ENCODE measurements at regions not wholly inside any gene's neighbourhood (a gene's known extent, or its start where the extent isn't known, plus 50 kb on each side); places are given as distances from the start of the nearest gene placed in this dataset.
A peak's percentile ranks its signal among the peaks of the same experiment; 100 is the strongest.
"Not testable (repeated sequence)": the region's sequence is repeated elsewhere in the genome, so short reads cannot be mapped to it uniquely, and the experiment has no call there.

- no peak for DNase-seq
These were observed 103.6 kb upstream of the SGK1 start for GRCh38 chr6:134421501-134421900.

GRCh38 chr6:134420614-134421181, 102.8 kb upstream of the SGK1 start:
- DNase-seq = no peak

DNA sequence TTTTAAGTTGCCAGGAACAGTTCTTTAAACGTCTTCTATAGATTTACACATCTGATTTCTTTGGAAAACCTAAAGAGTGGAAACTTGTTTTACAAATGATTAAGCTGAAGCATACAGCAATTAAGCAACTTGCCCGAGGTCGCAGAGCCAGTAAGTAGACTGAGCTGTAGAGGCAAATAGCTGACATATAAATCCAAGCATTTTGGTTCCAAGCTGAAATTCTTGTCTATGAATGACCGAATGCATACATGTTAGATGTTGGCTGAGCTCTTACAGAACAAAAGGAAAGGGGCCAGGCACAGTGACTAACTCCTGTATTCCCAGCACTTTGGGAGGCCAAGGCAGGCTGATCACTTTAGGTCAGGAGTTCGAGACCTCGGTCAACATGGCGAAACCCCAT, 101.8 kb upstream of the SGK1 start:
- no peak for DNase-seq

- DNase-seq = no peak
These were observed 98.7 kb upstream of the SGK1 start for GRCh38 chr6:134416418-134417154.

- peak; percentile 16 for DNase-seq
These were observed 97.7 kb upstream of the SGK1 start for GRCh38 chr6:134415656-134416055.

GRCh38 chr6:134415194-134415593, 97.3 kb upstream of the SGK1 start:
- no peak for DNase-seq

DNA sequence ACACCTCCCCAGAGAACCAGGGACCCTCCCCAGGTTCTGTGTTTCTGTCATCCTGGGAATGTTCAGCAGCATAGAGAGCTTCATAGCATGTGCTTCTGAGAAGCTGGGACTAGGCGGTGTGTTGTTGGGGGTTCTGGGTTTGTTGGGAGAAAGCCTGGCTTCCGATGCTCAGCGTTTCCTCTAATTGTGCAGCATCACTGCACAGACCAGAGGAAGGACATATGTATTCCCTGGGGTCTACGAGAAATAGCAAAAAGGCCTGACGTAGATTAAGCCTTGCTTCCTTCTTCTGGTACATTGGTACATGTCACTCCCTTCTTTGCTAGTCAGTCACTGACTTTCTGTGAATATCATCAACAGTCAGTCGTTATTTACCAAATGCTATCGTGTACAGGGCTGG, 96.9 kb upstream of the SGK1 start:
- DNase-seq = no peak

DNA sequence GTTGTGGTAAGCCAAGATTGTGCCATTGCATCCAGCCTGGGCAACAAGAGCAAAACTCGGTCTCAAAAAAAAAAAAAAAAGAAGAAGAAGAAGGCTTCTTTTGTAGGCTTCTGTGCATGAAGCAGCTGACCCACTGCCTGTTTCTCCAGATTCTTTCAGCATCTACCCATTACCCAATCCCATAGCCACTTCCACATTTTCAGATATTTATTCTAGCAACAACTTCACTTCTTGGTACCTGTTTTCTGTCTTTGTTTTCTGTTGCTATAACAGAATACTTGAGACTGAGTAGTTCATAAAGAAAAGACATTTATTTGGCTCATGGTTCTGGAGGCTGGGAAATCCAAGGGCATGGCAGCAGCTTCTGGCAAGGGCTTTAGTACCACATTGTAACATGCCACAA, 95.3 kb upstream of the SGK1 start:
- no peak for DNase-seq

DNA sequence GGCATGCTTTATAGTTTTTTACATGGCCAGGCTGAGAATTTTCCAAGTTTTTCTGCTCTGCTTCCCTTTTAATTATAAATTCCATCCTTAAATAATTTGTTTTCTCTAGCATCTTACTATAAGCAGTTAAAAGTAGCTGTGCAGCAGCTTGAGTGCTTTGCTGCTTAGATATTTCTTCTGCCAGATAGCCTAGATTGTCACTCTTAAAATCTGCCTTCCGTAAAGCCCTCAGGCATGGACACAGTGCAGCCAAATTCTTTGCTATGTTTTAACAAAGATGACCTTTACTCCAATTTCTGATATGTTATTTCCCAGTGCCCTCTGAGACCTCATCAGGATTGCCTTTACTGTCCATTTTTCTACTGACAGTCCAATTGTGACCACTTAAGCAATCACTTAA, 92.6 kb upstream of the SGK1 start:
- no peak for DNase-seq

DNA sequence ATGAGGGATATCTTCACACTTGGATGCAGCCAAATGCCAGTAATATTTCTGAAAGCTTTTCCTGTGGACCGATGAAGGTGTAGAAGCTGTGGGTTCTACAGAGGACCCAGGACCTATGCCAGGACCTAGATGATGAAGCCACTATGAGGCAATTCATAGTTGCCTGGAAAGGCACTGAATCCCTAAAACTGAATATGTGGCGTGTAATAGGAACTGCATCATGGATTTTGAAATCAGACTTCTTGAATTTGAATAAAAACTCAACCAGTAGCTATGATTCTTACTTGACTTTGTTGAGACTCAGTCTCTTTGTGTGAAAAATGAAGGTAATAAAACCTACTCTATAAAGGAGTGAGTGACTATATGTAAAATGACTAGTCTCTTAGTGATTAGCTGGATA, 89.9 kb upstream of the SGK1 start:
- no peak for DNase-seq

- DNase-seq = no peak
These were observed 88.4 kb upstream of the SGK1 start for GRCh38 chr6:134406311-134406710.

DNA sequence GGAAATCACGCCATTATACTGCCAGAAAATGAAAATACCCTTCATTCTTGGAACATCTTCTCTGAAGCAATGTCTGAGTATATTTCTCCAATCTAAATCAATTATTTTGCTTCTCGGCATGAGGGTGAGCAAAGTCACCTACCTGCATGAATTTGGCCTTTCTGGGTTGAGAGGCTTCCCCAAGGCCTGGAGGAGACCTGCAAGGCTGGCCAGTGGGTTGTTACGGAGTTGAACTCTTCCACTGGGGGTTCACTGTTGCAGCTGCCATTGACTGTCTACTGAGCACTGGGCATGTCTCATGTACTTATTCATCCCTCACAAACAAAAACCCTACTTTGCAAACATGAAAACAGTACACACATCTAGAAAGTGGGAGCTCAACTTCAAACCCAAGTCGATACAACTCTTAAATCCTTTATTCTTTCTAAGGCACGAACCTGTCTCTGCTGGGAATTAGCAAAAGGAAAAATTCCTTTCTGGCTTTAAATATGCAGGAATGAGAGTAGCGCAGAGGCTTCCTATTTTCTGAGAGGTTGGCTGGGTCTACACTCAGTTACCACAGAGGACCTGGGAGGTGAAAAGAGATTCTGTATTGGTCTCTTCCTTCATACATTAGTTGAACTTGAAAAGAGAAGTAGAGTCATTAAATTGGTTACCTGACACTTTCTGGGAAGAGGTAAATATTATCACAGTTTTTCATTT, 87.6 kb upstream of the SGK1 start:
- no peak for DNase-seq

GRCh38 chr6:134403312-134403711, 85.4 kb upstream of the SGK1 start:
- not testable (repeated sequence) for DNase-seq

DNA sequence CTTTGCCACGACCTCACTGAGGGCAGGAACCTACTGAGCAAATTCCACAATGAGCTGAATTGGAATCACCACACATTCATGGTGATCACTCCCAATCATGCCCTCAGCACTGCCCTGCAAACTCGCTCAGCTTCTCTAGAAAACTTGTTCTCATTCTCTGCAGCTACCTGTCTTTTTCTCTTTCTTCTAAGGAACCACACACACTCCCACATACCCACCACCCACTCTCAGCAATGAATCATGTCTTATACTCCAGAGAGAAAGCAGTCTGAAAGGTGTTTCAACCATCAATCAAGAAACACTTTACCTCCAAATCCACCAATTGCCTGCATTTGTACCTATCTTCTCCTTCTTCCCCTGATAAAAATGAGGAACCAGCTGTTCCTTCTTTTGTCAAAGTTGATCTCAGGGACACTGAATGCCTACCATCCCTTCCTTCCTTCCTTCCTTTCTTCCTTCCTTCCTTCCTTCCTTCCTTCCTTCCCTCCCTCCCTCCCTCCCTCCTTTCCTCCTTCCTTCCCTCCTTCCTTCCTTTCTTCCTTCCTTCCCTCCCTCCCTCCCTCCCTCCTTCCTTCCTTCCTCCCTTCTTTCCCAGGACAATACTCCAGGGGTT, 84.6 kb upstream of the SGK1 start:
- DNase-seq = no peak

GRCh38 chr6:134400941-134401340, 83.0 kb upstream of the SGK1 start:
- no peak for DNase-seq

DNA sequence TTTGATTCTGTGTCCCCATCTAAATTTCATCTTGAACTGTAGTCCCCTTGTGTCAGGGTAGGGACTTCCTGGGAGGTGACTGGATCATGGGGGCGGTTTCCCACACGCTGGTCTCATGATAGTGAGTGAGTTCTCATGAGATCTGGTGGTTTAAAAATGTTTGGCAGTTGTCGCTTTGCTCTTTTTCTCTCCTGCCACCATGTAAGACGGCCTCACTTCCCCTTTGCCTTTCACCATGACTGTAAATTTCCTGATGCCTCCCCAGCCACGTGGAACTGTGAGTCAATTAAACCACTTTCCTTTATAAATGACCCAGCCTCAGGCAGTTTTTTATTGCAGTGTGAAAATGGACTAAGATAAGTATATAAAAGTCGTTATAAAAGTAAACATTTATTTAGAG, 80.5 kb upstream of the SGK1 start:
- no peak for DNase-seq

DNA sequence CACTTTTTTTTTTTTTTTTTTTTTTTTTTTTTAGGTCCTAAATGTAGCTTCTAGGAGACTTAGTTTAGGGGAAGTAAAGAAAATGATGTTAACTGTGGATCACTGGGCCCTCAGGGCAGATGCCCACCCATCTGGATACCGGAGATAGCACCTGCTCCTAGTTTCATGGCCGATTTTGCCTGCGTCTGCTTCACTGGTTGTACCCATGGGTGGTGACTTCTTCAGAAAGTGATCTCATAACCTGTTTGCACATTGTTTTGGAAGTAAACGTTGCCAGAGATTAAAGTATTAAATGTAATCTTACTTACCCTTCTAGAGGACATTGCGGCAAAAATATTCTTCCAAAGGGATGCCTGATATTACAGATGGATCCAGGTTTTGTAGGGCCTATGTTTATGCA, 79.8 kb upstream of the SGK1 start:
- DNase-seq = no peak

GRCh38 chr6:134394905-134395304, 77.0 kb upstream of the SGK1 start:
- no peak for DNase-seq

- DNase-seq = no peak
These were observed 76.3 kb upstream of the SGK1 start for GRCh38 chr6:134394208-134394607.

- no peak for DNase-seq
These were observed 73.3 kb upstream of the SGK1 start for GRCh38 chr6:134391205-134391604.

DNA sequence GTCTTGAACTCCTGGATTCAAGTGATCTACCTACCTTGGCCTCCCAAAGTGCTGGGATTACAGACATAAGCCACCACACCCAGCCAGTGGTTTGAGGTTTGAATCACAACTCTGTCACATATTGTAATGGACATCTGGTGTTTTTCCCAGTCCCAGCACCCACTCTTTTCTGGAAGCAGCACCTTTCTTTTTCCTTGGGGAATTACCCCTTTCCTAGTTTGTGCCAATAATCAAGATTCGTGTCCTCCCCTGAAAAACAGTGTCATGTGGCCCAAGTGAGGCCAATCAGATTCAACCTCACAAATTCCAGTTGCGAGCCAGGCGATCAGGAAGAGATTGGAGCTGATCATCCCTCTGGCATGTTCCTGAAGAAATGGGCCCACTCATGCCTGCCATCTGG, 71.7 kb upstream of the SGK1 start:
- no peak for DNase-seq

- no peak for DNase-seq
These were observed 71.2 kb upstream of the SGK1 start for GRCh38 chr6:134389129-134389528.

DNA sequence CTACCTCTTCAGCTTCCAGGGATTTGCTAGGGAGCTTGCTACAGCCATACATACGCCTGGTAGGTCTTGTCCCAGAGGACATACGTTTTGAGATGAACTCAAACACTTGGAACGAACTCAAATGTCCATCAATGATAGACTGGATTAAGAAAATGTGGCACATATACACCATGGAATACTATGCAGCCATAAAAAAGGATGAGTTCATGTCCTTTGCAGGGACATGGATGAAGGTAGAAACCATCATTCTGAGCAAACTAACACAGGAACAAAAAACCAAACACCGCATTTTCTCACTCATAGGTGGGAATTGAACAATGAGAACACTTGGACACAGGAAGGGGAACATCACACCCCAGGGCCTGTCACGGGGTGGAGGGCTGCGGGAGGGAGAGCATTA, 68.6 kb upstream of the SGK1 start:
- DNase-seq = not testable (repeated sequence)

DNA sequence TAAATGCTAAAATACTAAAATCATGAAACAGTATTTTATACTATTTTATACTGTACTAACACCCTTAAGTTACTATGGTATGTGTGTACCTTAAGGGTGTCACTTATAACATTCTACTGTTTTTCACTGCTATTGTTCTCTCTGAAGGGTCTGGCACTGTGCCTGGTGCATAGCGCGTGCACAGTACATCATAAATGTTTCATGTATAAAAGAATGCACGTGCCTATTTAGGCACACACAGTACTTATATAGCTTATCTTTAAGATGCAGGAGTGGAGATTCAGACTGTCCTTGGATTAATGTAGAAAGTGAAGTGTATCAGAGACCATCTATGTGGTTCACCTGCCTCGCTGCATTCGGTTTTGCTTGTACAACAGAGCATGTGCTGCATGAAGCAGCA, 64.0 kb upstream of the SGK1 start:
- DNase-seq = no peak
